Activated CD4-positive, alpha-beta T cell treated with anti-CD3 and anti-CD28 coated beads, Interleukin-2, amount 10 ng/mL, durations not matched to agents 24 days and 14 days (primary cell): ENCODE measurements at regions not wholly inside any gene's neighbourhood (a gene's known extent, or its start where the extent isn't known, plus 50 kb on each side); places are given as distances from the start of the nearest gene placed in this dataset.

ENCODE experiments used
- DNase-seq: peaks from one replicate; pipeline ENCODE4 v3.0.0; 2022
- H3K27ac Mint-ChIP-seq: one replicate; pipeline ENCODE4 v1.8.0; 2022; ENCODE audit warnings: mild to moderate bottlenecking, mixed read lengths
- H3K27me3 Mint-ChIP-seq: one replicate; pipeline ENCODE4 v1.8.0; 2022; ENCODE audit warnings: mixed read lengths
- H3K36me3 Mint-ChIP-seq: one replicate; pipeline ENCODE4 v1.8.0; 2022; ENCODE audit warnings: low read depth, mild to moderate bottlenecking, mixed read lengths
- H3K4me1 Mint-ChIP-seq: one replicate; pipeline ENCODE4 v1.8.0; 2021; ENCODE audit warnings: mixed read lengths
- H3K4me3 Mint-ChIP-seq: one replicate; pipeline ENCODE4 v1.8.0; 2022; ENCODE audit warnings: mild to moderate bottlenecking, moderate library complexity, mixed read lengths
- H3K9me3 Mint-ChIP-seq: one replicate; pipeline ENCODE4 v1.8.0; 2021; ENCODE audit warnings: mixed read lengths
- intact Hi-C: fragments of 100-400 bp; cut with micrococcal nuclease; formaldehyde crosslinking; loops from one replicate; pipeline ENCODE4 v1.15.1; 2023

GRCh38 chr11:111123463-111124398, 121.8 kb upstream of the POU2AF2 start:
- Mint-ChIP-seq H3K27ac (no peak overlapping the region), H3K4me3 (no peak overlapping the region), H3K36me3 (no peaks in the 10 kb centered on the region), H3K4me1 (no peaks in the 10 kb centered on the region), H3K9me3 (no peaks in the 10 kb centered on the region), H3K27me3 (peaks cover 3% of the 10 kb centered on the region)
- intact Hi-C loops = no loop called here
- DNase-seq = no peak

GRCh38 chr11:111120696-111121302, 124.7 kb upstream of the POU2AF2 start:
- Mint-ChIP-seq H3K4me1 (no peaks in the 10 kb centered on the region), H3K36me3 (no peaks in the 10 kb centered on the region), H3K27ac (no peak overlapping the region), H3K4me3 (no peak overlapping the region), H3K9me3 (no peaks in the 10 kb centered on the region), H3K27me3 (peaks cover 2% of the 10 kb centered on the region)
- intact Hi-C loops = no loop called here
- no peak for DNase-seq

GRCh38 chr11:111120161-111120560, 125.4 kb upstream of the POU2AF2 start:
- Mint-ChIP-seq H3K36me3 (no peaks in the 10 kb centered on the region), H3K27ac (no peak overlapping the region), H3K4me1 (no peaks in the 10 kb centered on the region), H3K4me3 (no peak overlapping the region), H3K9me3 (no peaks in the 10 kb centered on the region), H3K27me3 (peaks cover 2% of the 10 kb centered on the region)
- no peak for DNase-seq
- intact Hi-C loops = no loop called here

- H3K27me3 Mint-ChIP-seq = peaks cover 2% of the 10 kb centered on the region
- no peaks in the 10 kb centered on the region for H3K36me3 Mint-ChIP-seq
- H3K4me3 Mint-ChIP-seq = no peak overlapping the region
- DNase-seq = no peak
- no peaks in the 10 kb centered on the region for H3K4me1 Mint-ChIP-seq
- intact Hi-C loops = no loop called here
- H3K27ac Mint-ChIP-seq = no peak overlapping the region
- no peaks in the 10 kb centered on the region for H3K9me3 Mint-ChIP-seq
Observed at GRCh38 chr11:111119751-111120150, 125.8 kb upstream of the POU2AF2 start.

GRCh38 chr11:111115890-111116289, 129.6 kb upstream of the POU2AF2 start:
- Mint-ChIP-seq H3K36me3 (no peaks in the 10 kb centered on the region), H3K9me3 (no peaks in the 10 kb centered on the region), H3K4me1 (no peaks in the 10 kb centered on the region), H3K27me3 (peaks cover 8% of the 10 kb centered on the region), H3K27ac (no peak overlapping the region), H3K4me3 (no peak overlapping the region)
- DNase-seq = peak; percentile 14
- intact Hi-C loops = no loop called here

GRCh38 chr11:111114091-111114490, 131.4 kb upstream of the POU2AF2 start:
- Mint-ChIP-seq H3K9me3 (no peaks in the 10 kb centered on the region), H3K27ac (no peak overlapping the region), H3K4me3 (no peak overlapping the region), H3K36me3 (no peaks in the 10 kb centered on the region), H3K4me1 (no peaks in the 10 kb centered on the region), H3K27me3 (peaks cover 8% of the 10 kb centered on the region)
- intact Hi-C loops = no loop called here
- no peak for DNase-seq

- H3K9me3 Mint-ChIP-seq = no peaks in the 10 kb centered on the region
- intact Hi-C loops = no loop called here
- no peaks in the 10 kb centered on the region for H3K36me3 Mint-ChIP-seq
- no peak for DNase-seq
- H3K4me1 Mint-ChIP-seq = no peaks in the 10 kb centered on the region
- H3K4me3 Mint-ChIP-seq = no peak overlapping the region
- H3K27me3 Mint-ChIP-seq = peaks cover 12% of the 10 kb centered on the region
- H3K27ac Mint-ChIP-seq = no peak overlapping the region
Observed at GRCh38 chr11:111112614-111113013, 132.9 kb upstream of the POU2AF2 start.

- DNase-seq = no peak
- Mint-ChIP-seq H3K27ac (no peak overlapping the region), H3K4me3 (no peak overlapping the region), H3K9me3 (no peaks in the 10 kb centered on the region), H3K36me3 (no peaks in the 10 kb centered on the region), H3K27me3 (peaks cover 30% of the 10 kb centered on the region), H3K4me1 (no peaks in the 10 kb centered on the region)
- intact Hi-C loops = no loop called here
Observed at GRCh38 chr11:111107501-111107900, 138.0 kb upstream of the POU2AF2 start.

GRCh38 chr11:111106641-111107040, 138.9 kb upstream of the POU2AF2 start:
- no peaks in the 10 kb centered on the region for H3K9me3 Mint-ChIP-seq

GRCh38 chr11:111105566-111105965, 140.0 kb upstream of the POU2AF2 start:
- no peak overlapping the region for H3K4me3 Mint-ChIP-seq
- peaks cover 26% of the 10 kb centered on the region for H3K27me3 Mint-ChIP-seq
- no peak for DNase-seq
- no peaks in the 10 kb centered on the region for H3K36me3 Mint-ChIP-seq
- H3K27ac Mint-ChIP-seq = no peak overlapping the region
- intact Hi-C loops = no loop called here
- H3K4me1 Mint-ChIP-seq = no peaks in the 10 kb centered on the region
- no peaks in the 10 kb centered on the region for H3K9me3 Mint-ChIP-seq

More at GRCh38 chr11:111106641-111107040, 138.9 kb upstream of the POU2AF2 start:
- intact Hi-C loops = no loop called here
- no peak overlapping the region for H3K27ac Mint-ChIP-seq
- H3K36me3 Mint-ChIP-seq = no peaks in the 10 kb centered on the region
- H3K4me3 Mint-ChIP-seq = no peak overlapping the region
- peaks cover 28% of the 10 kb centered on the region for H3K27me3 Mint-ChIP-seq
- H3K4me1 Mint-ChIP-seq = no peaks in the 10 kb centered on the region
- DNase-seq = peak; percentile 2

GRCh38 chr11:111104185-111104584, 141.3 kb upstream of the POU2AF2 start:
- no peak overlapping the region for H3K4me3 Mint-ChIP-seq
- H3K9me3 Mint-ChIP-seq = no peaks in the 10 kb centered on the region
- no peaks in the 10 kb centered on the region for H3K4me1 Mint-ChIP-seq
- H3K27me3 Mint-ChIP-seq = peaks cover 28% of the 10 kb centered on the region
- intact Hi-C loops = no loop called here
- H3K36me3 Mint-ChIP-seq = no peaks in the 10 kb centered on the region
- DNase-seq = no peak
- H3K27ac Mint-ChIP-seq = no peak overlapping the region

GRCh38 chr11:111101881-111102280, 143.6 kb upstream of the POU2AF2 start:
- Mint-ChIP-seq H3K36me3 (no peaks in the 10 kb centered on the region), H3K27ac (no peak overlapping the region), H3K4me1 (no peaks in the 10 kb centered on the region), H3K9me3 (no peaks in the 10 kb centered on the region), H3K4me3 (no peak overlapping the region), H3K27me3 (peaks cover 23% of the 10 kb centered on the region)
- DNase-seq = no peak
- intact Hi-C loops = no loop called here

- no peaks in the 10 kb centered on the region for H3K36me3 Mint-ChIP-seq
- no peaks in the 10 kb centered on the region for H3K9me3 Mint-ChIP-seq
- H3K27me3 Mint-ChIP-seq = peaks cover 17% of the 10 kb centered on the region
- H3K27ac Mint-ChIP-seq = no peak overlapping the region
- H3K4me3 Mint-ChIP-seq = no peak overlapping the region
- H3K4me1 Mint-ChIP-seq = no peaks in the 10 kb centered on the region
- no peak for DNase-seq
- intact Hi-C loops = no loop called here
Observed at GRCh38 chr11:111099028-111099713, 146.4 kb upstream of the POU2AF2 start.

- no peak for DNase-seq
- H3K27ac Mint-ChIP-seq = no peak overlapping the region
- intact Hi-C loops = no loop called here
- peaks cover 8% of the 10 kb centered on the region for H3K27me3 Mint-ChIP-seq
- no peak overlapping the region for H3K4me3 Mint-ChIP-seq
- no peaks in the 10 kb centered on the region for H3K4me1 Mint-ChIP-seq
- no peaks in the 10 kb centered on the region for H3K36me3 Mint-ChIP-seq
- no peaks in the 10 kb centered on the region for H3K9me3 Mint-ChIP-seq
Observed at GRCh38 chr11:111098091-111098490, 147.4 kb upstream of the POU2AF2 start.
